Omental fat pad (tissue), 3 donors: ENCODE measurements at regions not wholly inside any gene's neighbourhood (a gene's known extent, or its start where the extent isn't known, plus 50 kb on each side); places are given as distances from the start of the nearest gene placed in this dataset.
A peak's percentile ranks its signal among the peaks of the same experiment; 100 is the strongest.
"Not testable (repeated sequence)": the region's sequence is repeated elsewhere in the genome, so short reads cannot be mapped to it uniquely, and the experiment has no call there.

Source experiments
- ATAC-seq: fragments of 150-250 bp; one replicate; pipeline ENCODE4 v1.9.1; 2016; ENCODE audit warnings: mild to moderate bottlenecking, moderate library complexity; ENCODE audit not compliant: low FRiP score
- DNase-seq: peaks from one replicate; pipeline ENCODE4 v3.0.0-alpha.2; 2019; ENCODE audit warnings: low spot score
- CTCF ChIP-seq, 3 donors: fragments of 450-650 bp; IDR thresholded peaks; one replicate each; pipeline ENCODE4 v1.5.1; 2016 to 2017; ENCODE audit warnings: antibody characterized with exemption in 3 of 3, mild to moderate bottlenecking in 3 of 3, moderate library complexity in 2 of 3

GRCh38 chr1:14404862-14405301 lies 193.6 kb upstream of the KAZN start:
- DNase-seq: no peak
- TF ChIP-seq CTCF (IDR thresholded peaks at IDR 0.05): no peak
- no peak for ATAC-seq

- no peak for ATAC-seq
Measured at GRCh38 chr1:14412235-14412634, 186.2 kb upstream of the KAZN start.

GRCh38 chr1:14413819-14414490 lies 184.5 kb upstream of the KAZN start:
- DNase-seq (no peak), ATAC-seq (peak; percentile 19)
- TF ChIP-seq CTCF (IDR thresholded peaks at IDR 0.05): no peak

More at GRCh38 chr1:14412235-14412634, 186.2 kb upstream of the KAZN start:
- DNase-seq: no peak
- TF ChIP-seq CTCF (IDR thresholded peaks at IDR 0.05): no peak

- DNase-seq (no peak), ATAC-seq (no peak)
- no peak for TF ChIP-seq CTCF (IDR thresholded peaks at IDR 0.05)
Measured at GRCh38 chr1:14415396-14415795, 183.1 kb upstream of the KAZN start.

- not testable (repeated sequence) for ATAC-seq, DNase-seq
Measured at GRCh38 chr1:14419778-14420218, 178.7 kb upstream of the KAZN start.

GRCh38 chr1:14420686-14421085 lies 177.8 kb upstream of the KAZN start:
- no peak for TF ChIP-seq CTCF (IDR thresholded peaks at IDR 0.05)
- ATAC-seq (no peak), DNase-seq (no peak)

- no peak for DNase-seq
- ATAC-seq: no peak
- TF ChIP-seq CTCF (IDR thresholded peaks at IDR 0.05): no peak
Measured at GRCh38 chr1:14421295-14421976, 177.0 kb upstream of the KAZN start.
